ENCODE measurements at regions not wholly inside any gene's neighbourhood (a gene's known extent, or its start where the extent isn't known, plus 50 kb on each side); places are given as distances from the start of the nearest gene placed in this dataset.
"Not testable (repeated sequence)": the region's sequence is repeated elsewhere in the genome, so short reads cannot be mapped to it uniquely, and the experiment has no call there.

DNA sequence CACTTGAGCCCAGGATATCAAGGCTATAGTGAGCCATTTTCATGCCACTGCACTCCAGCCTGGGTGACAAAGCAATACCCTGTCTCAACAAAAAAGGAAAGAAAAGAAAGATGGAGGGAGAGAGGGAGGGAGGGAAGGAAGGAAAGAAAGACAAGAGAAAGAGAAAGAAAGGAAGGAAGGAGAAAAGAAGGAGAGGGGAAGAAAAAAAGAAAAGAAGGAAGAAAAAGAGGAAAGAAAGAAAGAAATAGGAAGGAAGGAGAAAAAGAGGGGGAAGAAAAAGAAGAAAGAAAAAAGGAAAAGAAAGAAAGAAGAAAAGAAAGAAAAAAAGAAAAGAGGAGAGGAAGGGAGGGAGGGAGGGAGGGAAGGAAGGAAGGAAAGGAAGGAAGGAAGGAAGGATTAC lies 321.5 kb upstream of the CNTNAP2 start:
- no peak for DNase-seq (ENCODE audit: low spot score)

DNA sequence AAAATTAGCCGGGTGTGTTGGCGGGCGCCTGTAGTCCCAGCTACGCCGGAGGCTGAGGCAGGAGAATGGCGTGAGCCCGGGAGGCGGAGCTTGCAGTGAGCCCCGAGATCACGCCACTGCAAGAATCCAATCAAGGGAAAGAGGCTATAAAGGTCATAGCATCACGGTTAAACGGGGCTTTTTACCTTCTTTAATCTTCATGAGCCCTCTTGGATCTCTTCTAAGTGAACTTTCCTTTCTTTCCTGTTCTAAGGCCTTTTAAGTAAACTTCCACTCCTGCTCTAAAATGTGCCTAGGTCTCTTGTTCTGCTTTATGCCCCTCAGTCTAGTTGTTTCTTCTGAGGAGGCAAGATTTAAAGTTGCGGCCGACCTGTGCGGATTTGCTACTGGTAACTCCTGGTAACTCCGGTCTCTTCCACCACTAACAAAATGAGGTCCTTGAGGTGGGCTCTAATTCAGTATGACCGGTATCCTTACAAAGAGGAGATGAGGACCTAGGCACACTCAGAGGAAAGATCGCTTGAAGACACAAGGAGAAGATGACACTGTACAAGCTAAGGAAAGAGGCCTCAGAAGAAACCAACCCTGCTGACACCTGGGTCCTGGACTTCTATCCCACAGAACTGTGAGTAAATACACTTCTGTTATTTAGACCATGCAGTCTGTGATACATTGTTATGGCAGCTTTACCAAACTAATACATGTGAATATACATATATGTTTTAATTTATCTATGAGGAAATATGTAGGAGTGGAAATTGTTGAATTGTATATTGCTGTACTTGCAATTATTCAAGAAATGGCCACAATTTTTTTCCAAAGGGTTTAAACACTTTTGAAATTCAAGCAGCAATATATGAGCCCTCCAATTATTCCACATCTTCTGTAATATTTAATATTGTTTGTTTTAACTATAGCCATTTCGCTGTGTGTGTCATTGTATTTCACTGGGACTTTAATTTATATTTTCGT lies 331.5 kb upstream of the CNTNAP2 start:
- no peak for DNase-seq (ENCODE audit: low spot score)

DNA sequence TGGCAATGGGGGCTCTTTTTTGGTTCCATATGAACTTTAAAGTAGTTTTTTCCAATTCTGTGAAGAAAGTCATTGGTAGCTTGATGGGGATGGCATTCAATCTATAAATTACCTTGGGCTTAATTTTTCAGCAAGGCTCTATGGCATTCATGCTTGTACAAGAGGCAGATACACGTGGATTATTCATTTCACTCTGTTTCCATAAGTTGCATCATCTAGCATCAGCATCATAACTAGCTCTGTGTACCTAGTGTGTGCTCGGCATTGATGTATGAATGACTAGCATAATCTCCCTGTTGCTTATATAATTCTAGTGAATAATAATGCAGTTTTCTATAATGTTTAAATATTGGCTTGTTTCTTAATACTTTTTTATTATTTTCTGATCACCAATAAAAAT lies 335.2 kb upstream of the CNTNAP2 start:
- DNase-seq (ENCODE audit: low spot score), result not testable (repeated sequence)

DNA sequence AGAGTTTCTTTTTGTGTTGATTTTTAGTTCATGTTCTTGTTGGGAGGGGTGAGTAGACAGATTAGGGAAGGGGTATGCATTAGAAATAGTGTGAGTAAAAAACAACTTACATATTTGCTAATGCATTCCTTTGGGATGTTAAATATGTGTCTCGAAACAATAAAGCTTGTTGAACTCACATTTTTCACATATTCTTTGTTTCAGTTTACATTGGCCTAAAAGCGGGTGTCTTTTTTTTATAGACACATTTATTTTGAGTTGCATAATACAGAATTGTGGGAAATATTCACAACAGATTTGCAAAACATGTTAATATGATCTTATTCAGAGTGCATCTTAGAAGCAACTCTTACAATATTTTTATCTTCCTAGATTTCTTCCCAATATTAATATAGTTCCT lies 337.5 kb upstream of the CNTNAP2 start:
- no peak for DNase-seq (ENCODE audit: low spot score)

DNA sequence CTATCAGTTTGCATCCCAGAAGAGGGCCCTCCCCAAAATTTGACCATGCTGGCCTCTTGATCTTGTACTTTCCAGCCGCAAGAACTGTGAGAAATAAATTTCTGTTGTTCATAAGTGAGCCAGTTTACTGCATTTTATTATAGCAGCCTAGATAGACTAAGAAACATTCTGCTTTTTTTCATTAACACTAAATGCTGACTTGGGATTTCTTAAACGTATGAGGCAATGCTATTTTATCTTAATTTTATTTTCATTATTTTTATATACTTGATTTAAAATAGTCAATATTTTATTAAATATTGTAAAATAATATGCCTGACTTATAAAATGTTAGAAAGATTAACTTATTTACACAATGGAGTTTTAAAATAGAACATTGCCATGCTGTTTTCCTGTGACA lies 341.8 kb upstream of the CNTNAP2 start:
- DNase-seq (ENCODE audit: low spot score), result no peak

DNA sequence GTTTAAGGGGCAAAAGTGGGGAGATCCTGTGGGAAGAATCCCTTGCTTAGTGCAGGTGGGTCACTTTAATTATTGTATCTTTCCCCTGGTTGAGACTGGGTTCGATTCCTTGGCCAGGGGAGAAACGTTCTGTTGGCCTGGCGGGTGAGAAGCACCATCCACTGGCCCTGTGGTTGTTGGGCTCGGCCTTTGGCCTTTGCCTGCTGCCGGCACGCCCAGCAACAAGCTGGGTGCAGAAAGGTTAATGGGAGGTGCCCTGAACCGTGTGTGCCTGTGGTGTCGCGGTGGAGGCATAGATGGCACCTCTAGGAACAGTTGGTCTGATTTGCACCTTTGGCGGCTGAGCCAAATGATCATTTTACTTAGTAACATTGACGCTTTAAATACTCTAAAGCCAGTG lies 363.6 kb upstream of the CNTNAP2 start:
- no peak for DNase-seq (ENCODE audit: low spot score)

DNA sequence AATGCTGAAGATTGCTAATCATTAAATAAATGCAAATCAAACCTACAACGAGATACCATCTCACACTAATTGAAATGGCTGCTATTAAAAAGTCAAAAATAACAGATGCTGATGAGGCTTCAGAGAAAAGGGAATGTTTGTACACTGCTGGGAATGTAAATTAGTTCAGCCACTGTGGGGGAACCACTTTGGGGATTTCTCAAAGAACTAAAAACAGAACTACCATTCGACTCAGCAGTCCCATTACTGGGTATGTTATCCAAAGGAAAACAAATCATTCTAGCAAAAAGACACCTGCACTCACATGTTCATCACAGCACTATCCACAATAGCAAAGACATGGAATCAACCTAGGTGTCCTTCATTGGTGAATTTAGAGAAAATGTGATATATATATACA lies 379.0 kb upstream of the CNTNAP2 start:
- DNase-seq (ENCODE audit: low spot score), result no peak

DNA sequence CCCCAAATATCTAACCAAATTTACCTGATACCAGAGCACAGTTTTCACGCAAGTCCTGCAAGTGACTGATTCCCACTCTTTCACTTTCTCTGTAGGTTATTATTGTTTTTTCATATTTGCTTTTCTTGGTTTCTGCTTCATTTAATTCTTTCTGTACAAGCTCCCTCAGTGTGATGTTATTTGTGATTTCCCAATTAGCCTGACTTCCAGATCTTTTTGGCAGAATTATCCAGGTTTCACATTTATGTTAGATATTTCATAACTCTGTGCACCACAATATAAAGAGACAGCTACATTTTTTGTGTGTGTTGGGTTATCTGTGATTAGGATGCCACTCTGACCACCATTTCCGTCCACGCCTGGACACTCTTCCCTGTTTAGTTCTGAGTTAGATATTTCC lies 381.5 kb upstream of the CNTNAP2 start:
- no peak for DNase-seq (ENCODE audit: low spot score)

DNA sequence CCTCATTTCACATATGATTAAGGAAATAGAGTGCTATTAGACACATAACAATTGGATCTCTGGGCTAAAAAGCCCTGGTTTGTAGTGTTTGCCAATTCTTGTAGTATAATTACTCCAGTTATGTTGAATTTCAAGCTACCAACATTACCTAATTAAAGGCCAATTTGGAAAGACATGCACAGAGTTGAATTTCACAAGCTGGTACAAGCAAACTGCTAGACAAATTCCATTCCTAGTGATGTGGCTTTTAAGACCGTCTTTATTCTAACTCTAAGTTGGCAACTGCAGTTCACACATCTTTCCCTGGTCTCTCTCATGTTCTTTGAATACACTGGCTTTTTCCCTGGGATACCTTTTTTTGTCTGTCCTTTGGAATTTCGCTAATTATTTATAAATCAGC lies 384.1 kb upstream of the CNTNAP2 start:
- DNase-seq (ENCODE audit: low spot score), result no peak

DNA sequence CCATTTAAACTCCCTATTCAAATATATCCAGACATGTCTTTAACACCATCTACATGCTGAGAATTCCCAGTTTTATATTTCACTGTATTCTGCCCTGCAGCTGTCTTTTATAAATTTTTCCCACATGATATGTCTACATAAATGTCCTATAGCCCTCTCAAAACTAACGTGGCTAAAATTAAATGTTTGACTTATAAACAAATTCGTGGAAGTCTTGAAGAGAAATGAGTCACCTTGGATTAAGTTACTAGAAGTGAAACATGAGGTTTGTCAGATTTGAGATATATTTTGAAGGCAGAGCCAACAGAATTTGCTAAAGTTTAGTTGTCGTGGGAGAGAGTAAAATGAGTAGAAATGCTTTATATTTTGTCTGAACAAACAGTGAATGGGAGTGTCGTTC lies 386.9 kb upstream of the CNTNAP2 start:
- no peak for DNase-seq (ENCODE audit: low spot score)

DNA sequence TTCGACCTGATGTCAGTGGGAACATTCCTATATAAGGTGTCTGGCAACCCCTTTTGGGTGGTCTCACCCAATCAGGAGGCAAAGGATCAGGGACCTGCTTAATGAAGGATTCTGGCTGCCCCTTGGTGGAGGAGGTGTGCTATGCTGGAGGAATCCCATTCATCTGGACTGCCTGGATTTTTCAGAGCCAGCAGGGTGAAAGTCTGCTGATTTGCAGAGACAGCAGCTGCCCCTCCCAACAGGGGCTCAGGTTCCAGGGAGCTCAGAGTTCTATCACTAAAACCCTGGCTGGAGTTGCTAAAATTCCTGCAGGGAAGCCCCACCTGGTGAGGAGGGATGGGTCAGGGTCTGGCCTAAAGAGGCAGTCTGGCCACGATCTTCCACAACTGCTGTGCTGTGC lies 398.5 kb upstream of the CNTNAP2 start:
- DNase-seq (ENCODE audit: low spot score), result no peak

DNA sequence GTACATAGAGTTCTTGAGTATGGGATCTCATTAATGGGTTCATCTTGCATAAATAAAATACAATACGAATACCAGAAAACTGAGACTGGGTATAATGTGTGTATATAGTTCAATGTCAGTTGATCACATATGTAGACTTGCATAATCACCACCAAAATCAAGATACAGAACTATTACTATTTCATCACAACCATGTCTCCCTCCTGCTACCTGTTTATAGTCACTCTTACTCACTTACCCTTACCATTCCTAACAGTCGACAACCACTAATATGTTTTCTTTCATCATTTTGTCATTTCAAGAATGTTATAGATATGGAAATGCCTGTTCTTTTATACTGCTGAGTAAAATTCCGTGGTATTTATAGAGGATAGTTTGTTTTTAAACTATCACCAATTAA lies 416.1 kb upstream of the CNTNAP2 start:
- DNase-seq (ENCODE audit: low spot score), result no peak

DNA sequence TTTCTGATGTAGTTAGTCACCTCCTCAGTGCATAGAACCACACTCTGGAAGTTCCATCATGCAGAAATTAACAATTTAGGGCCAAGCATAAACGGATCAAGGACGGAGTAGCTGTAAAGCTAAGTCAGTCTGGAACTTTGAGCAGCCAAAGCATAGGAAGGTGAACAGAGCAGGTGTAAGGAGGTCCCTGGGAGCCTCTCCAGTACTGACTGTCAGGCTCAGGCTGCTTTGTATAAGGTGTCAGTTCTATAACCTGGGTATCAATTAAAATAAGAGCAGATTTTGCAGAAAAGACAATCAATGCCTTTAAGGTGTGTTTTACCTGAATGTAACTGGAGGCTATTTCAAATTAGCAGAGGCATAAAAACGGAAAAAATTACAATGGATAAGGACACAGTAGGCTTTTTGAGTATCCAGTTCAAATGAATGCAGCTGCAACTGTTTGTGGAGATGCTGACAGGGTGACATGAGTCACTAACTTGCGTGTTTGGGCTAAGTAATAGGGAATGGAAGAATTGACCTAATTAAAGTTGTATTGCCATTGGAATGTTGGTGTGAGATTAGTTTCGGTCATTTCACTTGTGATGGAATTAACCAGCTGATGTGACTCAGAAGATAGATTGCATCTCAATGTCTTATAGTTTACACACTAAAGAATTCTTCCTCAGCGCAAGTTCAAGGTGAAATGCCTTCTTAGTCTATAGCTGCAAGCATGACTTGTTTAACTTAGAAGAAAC lies 417.9 kb upstream of the CNTNAP2 start:
- no peak for DNase-seq (ENCODE audit: low spot score)

DNA sequence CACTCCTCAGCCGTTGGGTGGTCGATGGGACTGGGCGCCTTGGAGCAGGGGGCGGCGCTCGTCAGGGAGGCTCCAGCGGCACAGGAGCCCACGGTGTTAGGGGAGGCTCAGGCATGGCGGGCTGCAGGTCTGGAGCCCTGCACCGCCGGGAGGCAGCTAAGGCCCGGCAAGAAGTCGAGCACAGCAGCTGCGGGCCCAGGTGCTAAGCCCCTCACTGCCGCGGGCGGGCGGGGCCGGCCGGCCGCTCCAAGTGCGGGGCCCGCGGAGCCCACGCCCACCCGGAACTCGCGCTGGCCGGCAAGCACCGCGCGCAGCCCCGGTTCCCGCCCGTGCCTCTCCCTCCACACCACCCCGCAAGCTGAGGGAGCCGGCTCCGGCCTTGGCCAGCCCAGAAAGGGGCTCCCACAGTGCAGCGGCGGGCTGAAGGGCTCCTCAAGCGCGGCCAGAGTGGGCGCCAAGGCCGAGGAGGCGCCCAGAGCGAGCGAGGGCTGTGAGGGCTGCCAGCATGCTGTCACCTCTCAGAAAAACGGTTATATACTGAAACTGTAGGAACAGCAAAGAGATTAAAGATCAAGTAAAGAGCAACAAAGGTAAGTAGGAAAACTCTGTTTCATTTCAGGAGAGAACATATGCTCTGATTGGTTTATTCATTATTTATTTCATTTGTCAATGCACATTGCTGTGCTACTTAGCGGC lies 419.0 kb upstream of the CNTNAP2 start:
- DNase-seq (ENCODE audit: low spot score), result not testable (repeated sequence)

DNA sequence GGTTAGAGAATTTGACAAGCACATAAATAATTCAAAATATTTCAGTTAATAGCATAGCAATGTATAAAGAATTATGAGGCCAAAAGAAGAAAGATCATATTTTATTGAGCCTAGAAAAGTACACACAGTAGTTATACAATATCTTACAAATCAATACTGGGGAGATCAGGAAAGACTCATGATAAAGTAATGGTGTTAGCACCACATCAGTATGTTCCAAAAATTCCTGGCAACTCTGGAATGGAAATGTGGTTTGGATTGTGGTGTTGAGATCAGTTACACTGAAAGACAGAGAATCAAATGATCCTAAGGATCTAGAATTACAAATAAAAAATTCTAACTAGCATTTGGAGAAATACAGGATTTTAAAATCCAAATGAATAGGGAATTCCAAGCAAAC lies 420.5 kb upstream of the CNTNAP2 start:
- no peak for DNase-seq (ENCODE audit: low spot score)

DNA sequence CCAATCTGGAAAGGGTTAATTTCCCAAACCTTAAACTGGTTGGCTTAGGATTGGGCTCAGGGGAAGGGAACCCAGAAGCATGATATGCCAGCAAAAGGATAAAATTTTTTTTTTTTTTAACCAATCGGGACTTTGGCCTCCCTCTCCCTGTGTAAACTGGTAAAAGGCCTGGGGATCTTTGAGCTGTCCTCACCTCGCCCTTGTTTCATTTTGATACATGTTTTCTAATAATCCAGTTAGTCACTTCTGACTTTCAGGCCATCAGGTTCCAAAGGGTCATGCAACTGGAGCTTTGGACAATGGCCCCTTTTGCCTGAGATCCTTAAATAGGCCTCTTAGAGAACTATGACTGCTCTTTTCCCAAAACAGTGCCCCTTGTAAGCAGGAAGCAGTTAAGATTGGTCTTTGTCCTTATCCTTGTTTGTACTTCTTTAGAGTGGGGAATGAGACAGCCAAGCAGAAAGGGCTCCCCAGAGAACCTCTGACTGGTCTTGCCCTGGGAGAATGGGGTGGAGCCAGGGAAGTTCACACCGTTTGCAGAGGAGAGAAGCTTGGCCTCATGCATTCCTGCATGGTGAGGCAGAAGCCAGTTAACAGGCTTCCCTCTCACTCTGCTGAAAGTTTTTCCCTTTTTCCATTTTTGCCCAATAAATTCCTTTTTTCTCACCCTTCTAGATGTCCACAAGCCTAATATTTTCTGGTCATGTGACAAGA lies 424.2 kb upstream of the CNTNAP2 start:
- no peak for DNase-seq (ENCODE audit: low spot score)

DNA sequence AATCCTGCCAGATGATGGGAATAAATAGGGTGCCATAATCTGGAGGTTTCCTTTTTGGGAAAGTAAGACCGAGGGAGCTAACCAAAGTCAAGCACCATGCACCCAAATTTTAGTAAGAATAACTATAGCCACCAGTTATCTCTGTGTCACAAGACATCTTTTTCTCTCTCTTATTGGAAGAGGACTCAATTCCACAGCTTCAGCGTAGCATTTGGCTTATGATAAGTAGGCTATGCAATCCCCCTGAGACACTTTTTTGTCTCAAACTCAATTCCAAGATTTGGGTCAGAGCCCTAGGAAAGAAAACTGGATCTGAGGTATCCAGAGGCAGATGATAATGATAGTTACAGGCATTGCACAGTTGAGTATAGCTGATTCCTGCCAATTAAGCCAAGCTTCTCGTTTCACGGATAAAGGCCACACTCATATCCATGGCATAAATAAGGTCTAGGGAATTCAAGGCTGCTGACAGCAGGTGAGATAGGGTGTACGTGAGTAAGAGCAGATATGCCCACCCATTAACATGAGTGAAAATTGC lies 425.2 kb upstream of the CNTNAP2 start:
- no peak for DNase-seq (ENCODE audit: low spot score)

DNA sequence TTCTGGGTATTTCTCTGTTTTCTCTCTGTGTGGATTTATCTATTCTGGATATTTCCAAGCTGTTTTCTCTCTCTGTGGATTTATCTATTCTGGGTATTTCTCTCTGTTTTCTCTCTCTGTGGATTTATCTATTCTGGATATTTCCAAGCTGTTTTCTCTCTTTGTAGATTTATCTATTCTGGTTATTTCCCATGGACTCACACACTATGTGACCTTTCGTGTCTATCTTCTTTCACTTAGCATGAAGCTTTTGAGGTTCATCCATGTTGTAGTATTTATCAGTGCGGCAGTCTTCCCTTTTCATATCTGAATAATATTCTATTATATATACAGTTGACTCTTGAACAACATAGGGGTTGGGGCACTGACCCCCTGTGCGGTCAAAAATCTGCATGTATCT lies 435.0 kb upstream of the CNTNAP2 start:
- DNase-seq (ENCODE audit: low spot score), result no peak

DNA sequence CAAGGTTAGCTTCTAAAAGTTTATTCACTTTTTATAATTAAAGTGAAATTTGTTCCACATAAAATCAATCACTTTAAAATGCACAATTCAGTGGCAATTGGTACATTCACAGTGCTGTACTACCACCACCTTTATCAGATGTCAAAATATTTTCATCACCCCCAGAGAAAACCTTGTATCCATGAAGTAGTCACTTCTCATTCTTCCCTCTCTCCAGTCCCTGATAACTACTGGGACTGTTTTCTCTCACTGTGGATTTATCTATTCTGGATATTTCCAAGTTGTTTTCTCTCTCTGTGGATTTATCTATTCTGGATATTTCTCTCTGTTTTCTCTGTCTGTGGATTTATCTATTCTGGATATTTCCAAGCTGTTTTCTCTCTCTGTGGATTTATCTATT lies 435.4 kb upstream of the CNTNAP2 start:
- DNase-seq (ENCODE audit: low spot score), result no peak

DNA sequence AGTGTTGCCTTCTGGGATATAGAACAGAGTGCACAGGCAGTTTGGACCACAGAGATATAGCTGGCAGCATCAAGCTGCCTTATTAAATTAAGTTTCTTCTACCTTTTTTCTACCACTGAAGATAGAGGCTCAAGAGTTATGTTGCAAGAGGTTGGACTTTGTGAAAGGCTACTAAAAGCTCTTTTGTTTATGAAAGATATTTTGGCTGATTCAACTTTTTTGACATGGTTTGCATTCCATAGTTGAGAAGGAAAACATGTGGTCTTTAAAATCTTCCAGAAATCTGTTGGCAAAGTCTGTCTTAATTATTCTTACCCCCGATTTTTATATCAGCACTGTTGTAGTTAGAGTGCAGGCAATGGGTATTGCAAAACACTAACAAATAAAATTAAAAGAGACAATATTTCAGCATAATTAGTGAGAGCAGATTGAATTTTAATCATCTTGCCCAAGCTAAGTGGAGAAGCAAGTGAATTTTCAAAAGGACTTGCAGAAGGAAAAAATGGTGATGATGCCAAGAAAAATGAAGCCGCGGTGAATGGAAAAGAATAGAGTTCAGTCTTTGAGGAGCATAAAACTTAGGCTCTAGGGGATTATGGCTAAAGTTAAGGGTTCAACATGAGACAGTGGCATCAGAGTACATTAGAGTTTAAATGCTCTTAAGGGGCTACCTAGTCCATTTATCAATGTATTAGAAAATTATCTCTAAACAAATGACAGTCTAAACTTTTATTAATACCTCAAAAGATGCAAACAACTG lies 450.9 kb upstream of the CNTNAP2 start:
- DNase-seq (ENCODE audit: low spot score), result no peak

DNA sequence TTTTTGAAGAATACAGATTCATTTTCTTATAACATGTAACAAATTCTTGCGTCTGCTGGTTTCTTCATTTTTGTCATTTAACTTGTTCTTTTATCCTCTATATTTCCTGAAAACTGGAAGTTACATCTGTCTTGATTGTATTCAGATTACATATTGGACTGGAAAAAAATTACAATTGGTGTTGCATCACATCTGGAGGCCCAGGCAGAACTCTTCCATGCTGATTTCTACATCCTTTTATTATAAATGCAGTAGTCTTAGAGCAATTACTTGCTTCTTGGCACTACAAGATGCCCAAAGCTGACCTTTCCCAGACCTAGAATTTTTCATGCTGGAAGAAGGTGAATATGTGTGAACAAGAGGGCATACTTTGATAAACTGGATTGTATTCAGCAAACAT lies 460.9 kb upstream of the CNTNAP2 start:
- DNase-seq (ENCODE audit: low spot score), result no peak

Measured in putamen (tissue), 1 donor.